HG03558 (cell line): ENCODE measurements at regions not wholly inside any gene's neighbourhood (a gene's known extent, or its start where the extent isn't known, plus 50 kb on each side); places are given as distances from the start of the nearest gene placed in this dataset.

Experiments used
- ATAC-seq: cut with Tn5 transposase; IDR thresholded peaks from one replicate; pipeline ENCODE4 v1.9.1; 2021; ENCODE audit warnings: moderate number of reproducible peaks; ENCODE audit not compliant: unreplicated experiment; ENCODE audit errors: extremely low read depth

GRCh38 chr9:87233431-87233830 is 264.2 kb upstream of the DAPK1 start:
- ATAC-seq = no peak

- ATAC-seq = no peak
Observed at GRCh38 chr9:87233899-87234455, 263.7 kb upstream of the DAPK1 start.

DNA sequence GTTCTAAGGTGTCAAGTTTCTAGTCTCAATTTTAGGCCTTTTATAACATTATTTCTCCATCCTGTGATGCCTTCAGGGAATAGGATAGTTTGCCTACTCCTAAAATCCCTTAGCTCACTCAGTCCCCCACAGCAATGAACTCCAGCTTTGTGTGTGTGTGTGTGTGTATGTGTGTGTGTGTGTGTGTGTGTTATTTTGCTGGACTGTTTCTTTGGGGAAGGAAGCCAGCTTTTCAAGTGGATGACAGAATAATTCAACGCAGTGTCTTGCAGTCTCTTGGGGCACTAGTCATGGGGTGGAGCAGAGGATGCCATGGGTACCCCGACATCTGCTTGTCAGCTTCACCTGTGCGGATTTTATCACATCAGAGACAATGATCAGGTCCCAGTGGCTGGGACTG is 262.8 kb upstream of the DAPK1 start:
- no peak for ATAC-seq

DNA sequence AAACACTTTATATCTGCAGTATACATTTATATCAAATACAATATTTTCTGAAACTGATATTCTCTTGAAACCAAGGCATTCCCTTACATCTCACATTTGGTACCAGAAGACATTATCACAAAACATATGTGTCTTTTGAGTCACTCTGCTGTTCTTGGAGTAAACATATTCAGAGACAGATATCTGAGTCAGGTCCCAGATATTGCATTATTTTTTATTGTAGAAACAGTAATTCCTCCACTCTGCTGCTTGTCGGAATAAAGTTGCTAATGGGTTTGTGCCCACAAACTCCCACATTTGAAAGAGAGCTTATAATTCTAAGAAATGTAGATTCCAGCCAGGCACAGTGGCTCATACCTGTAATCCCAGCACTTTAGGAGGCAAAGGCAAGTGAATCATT is 261.1 kb upstream of the DAPK1 start:
- no peak for ATAC-seq

- no peak for ATAC-seq
Observed at GRCh38 chr9:87237336-87237735, 260.3 kb upstream of the DAPK1 start.

DNA sequence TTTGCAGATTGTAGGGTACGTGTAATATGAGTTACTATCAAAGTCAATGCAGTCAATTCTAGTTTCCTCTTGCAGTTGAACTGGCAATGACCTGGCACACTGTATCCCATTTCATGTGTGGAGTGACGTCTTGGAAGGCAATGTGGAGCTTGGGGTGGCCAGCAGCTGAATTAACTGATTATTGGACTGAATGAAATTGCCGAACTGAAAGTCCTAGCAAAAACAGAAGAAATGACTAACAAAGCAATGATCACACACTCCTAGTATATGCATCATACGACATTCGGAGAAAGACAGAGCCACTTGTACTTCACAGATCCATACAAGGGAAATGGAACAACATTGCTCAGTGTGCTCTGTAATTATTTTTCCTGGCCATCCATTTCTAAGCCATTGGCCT is 259.1 kb upstream of the DAPK1 start:
- ATAC-seq = no peak

DNA sequence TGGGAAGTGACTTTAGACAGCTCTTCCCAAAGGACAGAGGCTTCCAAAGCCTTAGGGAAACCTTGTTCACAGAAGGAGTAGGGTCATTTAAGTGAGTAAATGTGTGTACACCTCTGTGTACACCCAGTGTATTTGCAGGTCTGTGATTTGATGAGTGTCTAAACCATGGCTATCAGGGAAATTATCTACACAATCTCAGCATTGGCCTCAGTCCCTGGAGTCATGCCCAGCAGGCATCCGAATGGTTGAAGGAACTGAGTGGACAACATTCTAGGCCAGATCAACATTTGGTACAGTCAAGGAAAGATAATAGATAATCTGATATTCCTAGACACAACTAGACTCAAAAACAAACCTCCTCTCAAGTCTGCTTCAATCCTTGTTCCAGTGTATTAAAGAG is 258.4 kb upstream of the DAPK1 start:
- ATAC-seq = no peak

GRCh38 chr9:87243602-87244001 is 254.1 kb upstream of the DAPK1 start:
- ATAC-seq = no peak

GRCh38 chr9:87245271-87245670 is 252.4 kb upstream of the DAPK1 start:
- ATAC-seq = no peak

- ATAC-seq = no peak
Observed at GRCh38 chr9:87247097-87247496, 250.6 kb upstream of the DAPK1 start.

DNA sequence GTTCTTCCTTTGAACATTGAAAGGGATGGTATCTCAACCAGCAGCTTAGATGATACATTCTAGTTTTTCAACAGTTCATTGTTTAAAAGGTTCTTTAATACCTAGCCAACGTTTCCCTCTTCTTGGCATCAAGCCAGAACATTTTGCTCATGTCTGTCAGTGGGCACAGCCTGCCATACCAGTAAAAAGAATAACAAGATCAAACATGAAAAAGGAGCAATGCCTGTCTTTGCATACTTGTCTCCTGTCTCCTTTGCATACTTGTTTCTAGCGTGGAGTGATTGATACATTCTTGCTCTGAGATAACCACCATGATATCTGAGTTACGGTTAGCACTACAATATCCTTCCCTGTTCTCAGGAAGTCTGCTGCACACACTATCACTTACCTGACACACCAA is 248.6 kb upstream of the DAPK1 start:
- ATAC-seq = no peak

- ATAC-seq = no peak
Observed at GRCh38 chr9:87250205-87250604, 247.5 kb upstream of the DAPK1 start.

GRCh38 chr9:87255431-87256155 is 242.1 kb upstream of the DAPK1 start:
- ATAC-seq = no peak

DNA sequence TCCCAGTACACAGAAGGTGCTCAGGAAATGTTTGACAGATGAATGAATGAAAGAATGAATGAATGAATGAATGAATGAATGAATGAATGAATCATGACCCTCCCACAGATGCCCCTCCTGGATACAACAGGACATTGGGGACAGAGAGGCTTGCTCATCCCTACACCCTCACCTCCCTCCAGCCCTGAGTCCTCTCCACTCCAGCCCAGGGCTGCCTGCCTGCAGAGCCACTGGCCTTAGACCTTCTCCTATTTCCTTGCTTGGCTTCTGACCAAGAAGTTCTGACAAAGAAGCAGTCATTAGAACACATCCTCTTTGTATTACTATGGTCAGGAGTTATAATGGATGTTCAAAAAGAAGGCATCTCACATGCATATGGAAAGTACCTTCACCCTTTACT is 240.7 kb upstream of the DAPK1 start:
- ATAC-seq = no peak

DNA sequence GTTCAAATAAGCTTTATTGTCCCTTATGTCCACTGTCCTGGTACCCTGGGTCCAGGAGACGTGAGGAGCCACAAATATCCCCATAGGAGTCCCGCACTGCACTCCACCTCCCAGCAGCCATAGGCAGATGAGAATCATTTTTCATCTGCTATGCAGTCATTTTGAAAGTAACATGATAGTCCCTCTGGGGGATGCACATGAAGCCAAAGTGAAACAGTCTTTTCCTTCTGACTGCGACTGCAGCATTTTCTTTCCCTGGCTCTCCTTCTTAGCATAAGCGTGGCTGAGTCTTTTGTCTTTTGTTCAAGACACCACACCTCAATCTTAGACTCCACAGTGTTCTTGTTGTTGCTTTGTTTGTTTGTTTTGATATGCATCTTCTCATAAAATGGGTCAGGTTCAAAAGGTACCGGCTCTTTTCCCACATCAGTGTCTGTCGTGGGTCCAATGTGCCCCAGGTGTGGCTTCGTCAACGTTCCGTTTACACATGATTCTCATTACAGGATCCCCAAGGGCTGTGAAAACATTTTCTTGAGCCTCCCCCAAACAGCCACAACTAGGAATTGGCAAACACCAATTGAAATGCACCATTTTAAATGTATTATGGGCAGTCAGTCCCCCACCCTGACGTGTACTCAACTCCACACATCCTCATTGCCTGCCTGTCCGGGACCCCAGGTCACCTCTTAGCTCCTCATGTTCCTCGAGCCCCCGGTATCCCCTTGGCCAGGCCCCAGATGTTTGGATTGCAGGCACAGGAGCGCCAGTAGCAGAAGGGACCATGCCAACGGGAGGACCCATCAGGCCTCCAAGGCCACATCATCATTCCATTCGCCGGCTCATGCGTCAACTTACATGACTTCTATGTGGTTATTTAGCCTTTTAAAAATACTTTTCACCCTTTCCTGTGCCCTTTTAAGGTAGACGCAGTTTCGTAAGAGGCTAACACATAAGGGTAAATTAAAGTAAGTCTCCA is 237.8 kb upstream of the DAPK1 start:
- peak; percentile 56 for ATAC-seq

DNA sequence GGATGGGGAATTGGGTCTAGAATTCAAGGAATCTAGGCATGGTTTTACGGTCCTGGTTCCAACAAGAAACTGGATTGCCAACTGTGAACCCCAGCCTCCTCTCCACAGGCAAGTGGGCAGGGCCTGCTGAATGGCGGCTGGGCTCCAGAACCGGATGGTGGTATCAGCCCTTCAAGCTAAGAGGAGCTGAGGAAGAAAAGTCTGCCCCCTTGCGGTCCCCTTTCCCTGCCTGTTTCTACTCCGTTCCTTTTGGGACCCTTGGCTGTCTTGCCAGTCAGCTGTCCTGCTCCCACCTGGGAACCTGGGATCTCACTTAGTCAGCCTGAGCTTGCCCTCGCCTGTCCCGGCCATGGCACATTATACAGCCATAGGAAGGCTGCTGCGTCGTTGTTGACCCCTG is 234.4 kb upstream of the DAPK1 start:
- ATAC-seq = no peak

- no peak for ATAC-seq
Observed at GRCh38 chr9:87266697-87267096, 231.0 kb upstream of the DAPK1 start.

GRCh38 chr9:87267251-87268070 is 230.2 kb upstream of the DAPK1 start:
- no peak for ATAC-seq

DNA sequence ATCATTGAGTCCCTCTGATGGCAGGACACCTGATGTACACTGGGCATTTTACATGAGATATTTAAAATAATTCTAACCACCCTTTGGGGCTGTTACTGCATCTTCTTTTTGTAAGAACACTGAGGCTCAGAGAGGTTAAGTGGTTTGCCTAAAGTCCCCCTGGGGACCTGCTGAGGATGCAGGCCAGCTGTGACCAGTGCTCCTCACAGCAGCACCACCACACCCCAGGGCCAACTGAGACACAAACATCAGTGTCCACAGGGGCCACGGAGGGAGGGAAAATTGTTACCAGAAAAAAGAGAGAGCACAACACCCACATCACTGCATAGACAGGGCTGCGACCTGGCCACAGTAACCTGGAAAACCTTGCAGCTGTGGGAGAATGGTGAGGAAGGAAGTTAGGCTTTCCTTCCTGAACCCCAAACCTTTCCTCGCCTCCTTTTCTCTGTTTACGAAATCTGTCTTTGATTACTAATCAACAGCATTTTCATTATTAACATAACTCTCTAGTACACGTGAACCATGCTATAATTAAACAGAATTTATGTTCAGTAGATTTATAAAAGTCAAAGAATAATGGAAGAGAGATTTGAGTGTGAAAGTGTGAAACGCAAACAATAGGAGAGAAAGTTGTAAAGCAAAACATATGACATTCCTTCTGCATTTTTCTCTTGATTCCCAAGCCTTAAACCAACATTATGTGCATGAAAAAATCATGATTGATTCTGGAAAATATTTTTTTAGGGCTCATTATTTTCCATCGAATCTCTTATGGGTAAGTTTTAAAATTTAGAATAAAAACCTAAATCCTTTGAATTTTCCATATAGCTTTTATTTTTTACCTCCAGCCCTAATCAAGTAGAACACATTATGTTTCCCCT is 228.1 kb upstream of the DAPK1 start:
- ATAC-seq = no peak
